Transverse colon (tissue), 4 donors: ENCODE measurements at regions not wholly inside any gene's neighbourhood (a gene's known extent, or its start where the extent isn't known, plus 50 kb on each side); places are given as distances from the start of the nearest gene placed in this dataset.

ENCODE experiments used
- DNase-seq: peaks from one replicate; pipeline ENCODE4 v3.0.0-alpha.2; 2019
- H3K27ac ChIP-seq, 4 donors: fragments of 200-600 bp; sonication (generic); 2 replicates each; pipeline ENCODE4 v1.5.1; 2016 to 2018; ENCODE audit warnings: inconsistent platforms in 4 of 4
- H3K27me3 ChIP-seq: fragments of 200-600 bp; sonication (generic); 2 replicates; pipeline ENCODE4 v1.5.1; 2017; ENCODE audit warnings: inconsistent platforms
- H3K36me3 ChIP-seq, 4 donors: fragments of 200-600 bp; sonication (generic); 2 replicates each; pipeline ENCODE4 v1.5.1; 2017 to 2019; ENCODE audit warnings: inconsistent platforms in 4 of 4
- H3K4me1 ChIP-seq, 4 donors: fragments of 200-600 bp; sonication (generic); 2 replicates each; pipeline ENCODE4 v1.5.1; 2017 to 2020; ENCODE audit warnings: inconsistent platforms in 4 of 4
- H3K4me3 ChIP-seq, 4 donors: fragments of 200-600 bp; sonication (generic); 1 replicate in 1 of 4; 2 replicates in 3 of 4; pipeline versions ENCODE4 v1.5.1 to v1.6.1; 2017 to 2019; ENCODE audit warnings: inconsistent platforms in 4 of 4
- H3K9me3 ChIP-seq, 2 donors: fragments of 200-600 bp; sonication (generic); 2 replicates each; pipeline ENCODE4 v1.5.1; 2017 to 2019; ENCODE audit warnings: inconsistent platforms in 2 of 2
- EP300 ChIP-seq: sonication (generic); formaldehyde crosslinking; IDR thresholded peaks from one replicate; pipeline ENCODE4 v1.6.1; 2017; ENCODE audit warnings: antibody characterized with exemption, low read depth
- POLR2A ChIP-seq: fragments of 450-650 bp; IDR thresholded peaks from one replicate; pipeline ENCODE4 v1.6.1; 2016; ENCODE audit warnings: antibody characterized with exemption, mild to moderate bottlenecking, moderate library complexity
- POLR2AphosphoS5 ChIP-seq, 3 donors: sonication (generic); formaldehyde crosslinking; IDR thresholded peaks; one replicate each; pipeline ENCODE4 v1.6.1; 2016; ENCODE audit warnings: antibody characterized with exemption in 3 of 3
- WGBS, 2 donors: methylation state at CpG; one replicate each; pipeline ENCODE4 v1.1.5; 2018; ENCODE audit warnings: low coverage in 1 of 2; 5-methylcytosine and 5-hydroxymethylcytosine counted together
- in situ Hi-C, 4 donors: fragments of 200-750 bp; cut with MboI; loops; one replicate each; pipeline versions ENCODE4 v1.15.0 to v1.15.1; 2017; ENCODE audit warnings: low sequenced_read_pairs in 3 of 4, low pct_ligation_motif_present in 1 of 4, low pct_unique_long_range_greater_than_20kb in 1 of 4
- intact Hi-C: fragments of 100-400 bp; cut with DNase I; formaldehyde crosslinking; loops from one replicate; pipeline ENCODE4 v1.15.1; 2023; ENCODE audit warnings: low total_unique reads
- TF ChIP-seq, protein P1 (sequence below), 5 experiments: fragments of 200-600 bp in 3 of 5; fragments of 450-650 bp in 2 of 5; sonication (generic) in 3 of 5; IDR thresholded peaks; 1 replicate in 2 of 5; 2 replicates in 3 of 5; pipeline ENCODE4 v1.5.1; 2016 to 2017; ENCODE audit warnings: antibody characterized with exemption in 5 of 5, inconsistent platforms in 3 of 5, mild to moderate bottlenecking in 2 of 5, moderate library complexity in 1 of 5

DNA sequence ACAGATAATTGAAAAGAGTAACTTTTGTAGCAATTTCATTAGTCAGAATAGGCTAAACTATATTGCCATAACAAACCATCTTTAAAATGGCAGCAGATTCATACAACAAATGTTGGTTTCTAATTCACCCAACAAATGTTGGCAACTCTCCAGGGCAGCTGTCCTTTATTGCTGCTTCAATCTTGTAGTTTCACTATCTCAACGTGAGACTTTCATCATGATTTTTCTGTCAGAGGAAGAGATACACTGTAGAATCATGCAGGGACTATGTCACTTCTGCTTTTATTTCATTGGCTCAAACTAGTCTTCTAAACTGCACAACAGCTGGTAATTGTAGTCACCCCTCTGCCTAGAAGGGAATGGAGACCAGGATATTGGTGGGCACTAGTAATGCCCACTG lies 174.2 kb downstream of the TANC2 start:
- WGBS, 2 donors = 8% methylated on average over 1 of the region's 1 CpG; no CpG with 5 or more reads in 1 of the 2 donors
- no peaks in the 10 kb centered on the region for H3K9me3 ChIP-seq
- no peaks in the 10 kb centered on the region for H3K27me3 ChIP-seq
- no peak for TF ChIP-seq POLR2A
- in situ Hi-C loops = no loop called here
- no peak overlapping the region for H3K27ac ChIP-seq
- H3K4me3 ChIP-seq = no peak overlapping the region
- peaks cover 0 to 4% (median 0%) of the 10 kb centered on the region in 4 donors for H3K4me1 ChIP-seq
- no peaks in the 10 kb centered on the region for H3K36me3 ChIP-seq
- intact Hi-C loops = no loop called here
- DNase-seq = peak; percentile 32

DNA sequence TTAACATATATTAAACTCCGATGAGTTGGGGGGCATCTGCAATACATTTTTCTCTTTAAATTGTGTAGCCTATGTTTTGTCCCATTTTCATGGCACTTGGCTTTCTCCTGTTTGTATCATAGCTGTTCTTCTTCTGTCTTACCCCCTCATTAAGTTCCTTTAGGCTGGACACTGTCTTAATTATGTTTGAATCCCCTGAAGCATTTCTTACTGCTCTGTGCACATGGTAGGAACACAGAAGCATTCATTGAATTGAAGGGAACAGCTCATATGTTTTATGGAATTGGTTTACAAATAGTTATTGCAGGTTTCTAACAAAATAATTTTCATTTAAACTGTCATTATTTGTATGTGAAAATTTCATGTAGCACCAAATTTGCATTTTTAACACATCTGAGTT lies 176.8 kb downstream of the TANC2 start:
- H3K27ac ChIP-seq = no peak overlapping the region
- H3K9me3 ChIP-seq = no peaks in the 10 kb centered on the region
- TF ChIP-seq POLR2AphosphoS5 (IDR thresholded peaks at IDR 0.05) (no peak), POLR2A (no peak), EP300 (no peak)
- TF ChIP-seq, protein P1, sequence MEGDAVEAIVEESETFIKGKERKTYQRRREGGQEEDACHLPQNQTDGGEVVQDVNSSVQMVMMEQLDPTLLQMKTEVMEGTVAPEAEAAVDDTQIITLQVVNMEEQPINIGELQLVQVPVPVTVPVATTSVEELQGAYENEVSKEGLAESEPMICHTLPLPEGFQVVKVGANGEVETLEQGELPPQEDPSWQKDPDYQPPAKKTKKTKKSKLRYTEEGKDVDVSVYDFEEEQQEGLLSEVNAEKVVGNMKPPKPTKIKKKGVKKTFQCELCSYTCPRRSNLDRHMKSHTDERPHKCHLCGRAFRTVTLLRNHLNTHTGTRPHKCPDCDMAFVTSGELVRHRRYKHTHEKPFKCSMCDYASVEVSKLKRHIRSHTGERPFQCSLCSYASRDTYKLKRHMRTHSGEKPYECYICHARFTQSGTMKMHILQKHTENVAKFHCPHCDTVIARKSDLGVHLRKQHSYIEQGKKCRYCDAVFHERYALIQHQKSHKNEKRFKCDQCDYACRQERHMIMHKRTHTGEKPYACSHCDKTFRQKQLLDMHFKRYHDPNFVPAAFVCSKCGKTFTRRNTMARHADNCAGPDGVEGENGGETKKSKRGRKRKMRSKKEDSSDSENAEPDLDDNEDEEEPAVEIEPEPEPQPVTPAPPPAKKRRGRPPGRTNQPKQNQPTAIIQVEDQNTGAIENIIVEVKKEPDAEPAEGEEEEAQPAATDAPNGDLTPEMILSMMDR (IDR thresholded peaks at IDR 0.05) = no peak
- no peaks in the 10 kb centered on the region for H3K27me3 ChIP-seq
- no peak for DNase-seq
- no peaks in the 10 kb centered on the region for H3K36me3 ChIP-seq
- WGBS, 2 donors = 94 to 98% methylated on average over 1 of the region's 1 CpG
- in situ Hi-C loops (no loop called here), intact Hi-C loops (no loop called here)
- peaks cover 0 to 4% (median 0%) of the 10 kb centered on the region in 4 donors for H3K4me1 ChIP-seq
- no peak overlapping the region for H3K4me3 ChIP-seq

DNA sequence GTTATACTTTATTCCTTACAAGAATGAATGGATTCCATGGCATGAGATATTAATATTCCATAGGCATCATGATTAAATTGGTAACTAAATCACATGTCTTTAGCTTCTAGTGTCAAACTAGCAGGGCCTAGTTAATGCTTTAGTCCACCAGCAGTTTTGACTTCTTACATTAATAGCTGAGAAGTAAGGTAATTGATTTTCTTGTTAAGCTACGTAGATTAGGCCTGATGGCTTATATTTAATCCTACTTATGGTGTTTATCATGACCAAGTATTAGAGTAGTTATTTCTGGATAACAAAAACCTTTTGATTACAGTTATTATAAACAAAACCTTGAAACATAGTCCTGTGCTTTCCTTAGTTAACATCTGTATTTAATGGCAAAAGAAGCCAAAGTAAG lies 184.5 kb downstream of the TANC2 start:
- no peaks in the 10 kb centered on the region for H3K27me3 ChIP-seq
- H3K27ac ChIP-seq = no peak overlapping the region
- no peaks in the 10 kb centered on the region for H3K36me3 ChIP-seq
- no peak overlapping the region for H3K4me3 ChIP-seq
- intact Hi-C loops = no loop called here
- DNase-seq = no peak
- in situ Hi-C loops = loop anchor here in 1 of 4 donors (25.0 kb wide), 1 partner anchor 112 kb away; no protein-coding TSS in a partner anchor
- TF ChIP-seq POLR2A (no peak), EP300 (no peak), POLR2AphosphoS5 (IDR thresholded peaks at IDR 0.05) (no peak)
- TF ChIP-seq, protein P1 (IDR thresholded peaks at IDR 0.05) = no peak
- WGBS, 2 donors = 75 to 76% methylated on average over 1 of the region's 1 CpG
- no peaks in the 10 kb centered on the region for H3K9me3 ChIP-seq
- peaks cover 0 to 3% (median 0%) of the 10 kb centered on the region in 4 donors for H3K4me1 ChIP-seq

DNA sequence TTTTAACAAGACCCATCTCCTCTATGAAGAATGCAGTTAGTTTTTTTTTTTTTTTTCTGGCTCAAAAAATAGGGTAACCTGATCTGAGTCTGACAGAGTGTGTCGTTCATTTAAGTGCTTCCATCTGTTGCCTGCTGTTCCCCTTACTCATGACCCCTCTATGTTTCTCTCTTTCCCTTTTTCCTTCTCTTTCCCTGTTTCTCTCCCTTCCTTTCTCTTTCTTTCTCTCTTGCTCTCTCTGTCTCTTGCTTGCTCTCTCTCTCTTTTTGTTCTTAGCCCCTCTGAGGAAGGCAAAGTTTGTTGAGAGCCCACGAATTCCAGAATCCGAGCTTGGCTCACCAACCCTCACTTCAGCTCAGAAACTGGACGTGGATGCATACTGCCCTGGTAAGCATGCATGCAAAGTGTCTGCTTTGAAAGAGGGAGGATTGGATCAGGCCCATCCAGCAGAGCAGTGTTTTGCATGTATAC lies 185.0 kb downstream of the TANC2 start:
- Histone ChIP-seq H3K9me3 (no peaks in the 10 kb centered on the region), H3K4me1 (peaks cover 0 to 3% (median 0%) of the 10 kb centered on the region in 4 donors), H3K27me3 (no peaks in the 10 kb centered on the region), H3K36me3 (no peaks in the 10 kb centered on the region), H3K27ac (no peak overlapping the region), H3K4me3 (no peak overlapping the region)
- DNase-seq = no peak
- intact Hi-C loops = no loop called here
- TF ChIP-seq EP300 (no peak), POLR2AphosphoS5 (IDR thresholded peaks at IDR 0.05) (no peak), POLR2A (no peak)
- TF ChIP-seq, protein P1 (IDR thresholded peaks at IDR 0.05) = no peak
- in situ Hi-C loops = loop anchor here in 1 of 4 donors (25.0 kb wide), 1 partner anchor 111 kb away; no protein-coding TSS in a partner anchor
- WGBS, 2 donors = 61 to 65% methylated on average over 4 of the region's 4 CpGs

DNA sequence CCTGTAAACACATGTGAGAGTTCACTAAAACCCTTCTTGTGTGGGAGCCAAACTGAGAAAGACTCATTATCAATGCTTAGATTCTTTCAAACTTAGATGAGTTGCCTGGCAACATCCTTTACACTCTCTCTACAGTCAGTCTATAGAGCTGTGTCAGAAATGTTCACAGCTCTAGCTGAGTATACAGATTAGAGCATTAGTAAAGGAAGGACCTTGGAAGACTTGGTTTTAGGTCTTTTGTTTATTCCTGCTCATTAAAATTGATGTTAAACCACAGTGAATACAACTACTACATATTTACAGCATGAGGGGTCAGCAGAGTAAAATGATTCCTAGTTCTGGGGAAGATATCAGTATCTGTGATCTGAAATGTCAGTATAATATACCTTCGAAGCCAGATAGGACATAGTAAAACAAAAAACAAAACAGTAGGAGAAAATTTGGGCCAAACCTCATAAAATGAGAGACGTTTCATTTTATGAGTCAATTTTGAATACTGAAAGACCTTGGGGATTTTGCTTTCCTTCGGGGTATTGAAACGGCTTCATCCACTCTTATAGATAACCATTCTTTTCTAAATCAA lies 186.0 kb downstream of the TANC2 start:
- Histone ChIP-seq H3K9me3 (no peaks in the 10 kb centered on the region), H3K36me3 (no peaks in the 10 kb centered on the region), H3K4me3 (no peak overlapping the region), H3K4me1 (peaks cover 0 to 3% (median 0%) of the 10 kb centered on the region in 4 donors), H3K27ac (no peak overlapping the region), H3K27me3 (no peaks in the 10 kb centered on the region)
- TF ChIP-seq, protein P1 (IDR thresholded peaks at IDR 0.05) = no peak
- TF ChIP-seq POLR2AphosphoS5 (IDR thresholded peaks at IDR 0.05) (no peak), POLR2A (no peak), EP300 (no peak)
- in situ Hi-C loops = loop anchor here in 1 of 4 donors (25.0 kb wide), 1 partner anchor 110 kb away; no protein-coding TSS in a partner anchor
- DNase-seq = no peak
- WGBS, 2 donors = 64 to 68% methylated on average over 4 of the region's 4 CpGs
- intact Hi-C loops = no loop called here
